Vagina (tissue), 2 donors: ENCODE measurements at regions not wholly inside any gene's neighbourhood (a gene's known extent, or its start where the extent isn't known, plus 50 kb on each side); places are given as distances from the start of the nearest gene placed in this dataset.

Experiments used
- DNase-seq, 2 donors: peaks; one replicate each; pipeline ENCODE4 v3.0.0-alpha.2; 2017; ENCODE audit errors: extremely low spot score in 2 of 2
- H3K27ac ChIP-seq: fragments of 200-600 bp; sonication (generic); one replicate; pipeline ENCODE4 v1.5.1; 2019
- H3K27me3 ChIP-seq: fragments of 200-600 bp; sonication (generic); one replicate; pipeline ENCODE4 v1.5.1; 2019
- H3K36me3 ChIP-seq, 2 donors: fragments of 200-600 bp; sonication (generic); one replicate each; pipeline ENCODE4 v1.5.1; 2017 to 2019
- H3K4me1 ChIP-seq: fragments of 200-600 bp; sonication (generic); one replicate; pipeline ENCODE4 v1.5.1; 2019
- H3K4me3 ChIP-seq, 2 donors: fragments of 200-600 bp; sonication (generic); 1 replicate in 1 of 2; 2 replicates in 1 of 2; pipeline ENCODE4 v1.5.1; 2016 to 2019
- H3K9me3 ChIP-seq: fragments of 200-600 bp; sonication (generic); one replicate; pipeline ENCODE4 v1.5.1; 2019
- CTCF ChIP-seq, 3 experiments: fragments of 450-650 bp in 2 of 3; fragments of 200-600 bp in 1 of 3; sonication (generic) in 1 of 3; IDR thresholded peaks; one replicate each; pipeline ENCODE4 v1.5.1; 2017 to 2019; ENCODE audit warnings: antibody characterized with exemption in 3 of 3, mild to moderate bottlenecking in 2 of 3, moderate library complexity in 2 of 3
- POLR2A ChIP-seq, 2 donors: fragments of 450-650 bp; IDR thresholded peaks; one replicate each; pipeline ENCODE4 v1.6.1; 2017; ENCODE audit warnings: antibody characterized with exemption in 2 of 2, mild to moderate bottlenecking in 2 of 2, moderate library complexity in 2 of 2
- POLR2AphosphoS5 ChIP-seq, 2 donors: sonication (generic); formaldehyde crosslinking; IDR thresholded peaks; one replicate each; pipeline ENCODE4 v1.9.0; 2017; ENCODE audit warnings: antibody characterized with exemption in 2 of 2, mild to moderate bottlenecking in 2 of 2, low read depth in 1 of 2; ENCODE audit not compliant: insufficient read depth in 1 of 2
- intact Hi-C: fragments of 100-400 bp; cut with DNase I; formaldehyde crosslinking; loops from one replicate; pipeline ENCODE4 v1.15.1; 2023

- H3K36me3 ChIP-seq = no peaks in the 10 kb centered on the region
- H3K4me1 ChIP-seq = no peaks in the 10 kb centered on the region
- DNase-seq = no peak
- intact Hi-C loops = no loop called here
- H3K27ac ChIP-seq = no peak overlapping the region
- no peaks in the 10 kb centered on the region for H3K9me3 ChIP-seq
- no peak overlapping the region for H3K4me3 ChIP-seq
- no peak for TF ChIP-seq CTCF (IDR thresholded peaks at IDR 0.05)
- no peak for TF ChIP-seq POLR2A (IDR thresholded peaks at IDR 0.05)
- TF ChIP-seq POLR2AphosphoS5 (IDR thresholded peaks at IDR 0.05; ENCODE audit: insufficient read depth in 1 of 2, low read depth in 1 of 2) = no peak
- H3K27me3 ChIP-seq = no peaks in the 10 kb centered on the region
Measured at GRCh38 chr21:22554690-22555316, 1556.6 kb downstream of the NCAM2 start.

- TF ChIP-seq POLR2A (IDR thresholded peaks at IDR 0.05) (no peak), CTCF (IDR thresholded peaks at IDR 0.05) (no peak), POLR2AphosphoS5 (IDR thresholded peaks at IDR 0.05; ENCODE audit: insufficient read depth in 1 of 2, low read depth in 1 of 2) (no peak)
- intact Hi-C loops = no loop called here
- no peak overlapping the region for H3K4me3 ChIP-seq
- H3K27me3 ChIP-seq = no peaks in the 10 kb centered on the region
- H3K4me1 ChIP-seq = no peaks in the 10 kb centered on the region
- no peaks in the 10 kb centered on the region for H3K9me3 ChIP-seq
- H3K27ac ChIP-seq = no peak overlapping the region
- no peak for DNase-seq
- H3K36me3 ChIP-seq = no peaks in the 10 kb centered on the region
Measured at GRCh38 chr21:22556829-22557228, 1558.6 kb downstream of the NCAM2 start.

GRCh38 chr21:22561946-22562345 is 1563.7 kb downstream of the NCAM2 start:
- no peak overlapping the region for H3K27ac ChIP-seq
- H3K27me3 ChIP-seq = no peaks in the 10 kb centered on the region
- intact Hi-C loops = no loop called here
- H3K4me3 ChIP-seq = no peak overlapping the region
- no peak for TF ChIP-seq POLR2AphosphoS5 (IDR thresholded peaks at IDR 0.05; ENCODE audit: insufficient read depth in 1 of 2, low read depth in 1 of 2)
- TF ChIP-seq POLR2A (IDR thresholded peaks at IDR 0.05) = no peak
- no peak for TF ChIP-seq CTCF (IDR thresholded peaks at IDR 0.05)
- no peaks in the 10 kb centered on the region for H3K9me3 ChIP-seq
- no peak for DNase-seq
- no peaks in the 10 kb centered on the region for H3K4me1 ChIP-seq
- no peaks in the 10 kb centered on the region for H3K36me3 ChIP-seq

- Histone ChIP-seq H3K27ac (no peak overlapping the region), H3K36me3 (no peaks in the 10 kb centered on the region), H3K9me3 (no peaks in the 10 kb centered on the region), H3K4me1 (no peaks in the 10 kb centered on the region), H3K4me3 (no peak overlapping the region), H3K27me3 (no peaks in the 10 kb centered on the region)
- no peak for DNase-seq
- intact Hi-C loops = no loop called here
- TF ChIP-seq POLR2AphosphoS5 (IDR thresholded peaks at IDR 0.05; ENCODE audit: insufficient read depth in 1 of 2, low read depth in 1 of 2) (no peak), CTCF (IDR thresholded peaks at IDR 0.05) (no peak), POLR2A (IDR thresholded peaks at IDR 0.05) (no peak)
Measured at GRCh38 chr21:22573834-22574233, 1575.6 kb downstream of the NCAM2 start.

- no peaks in the 10 kb centered on the region for H3K27me3 ChIP-seq
- no peak overlapping the region for H3K27ac ChIP-seq
- H3K9me3 ChIP-seq = no peaks in the 10 kb centered on the region
- no peaks in the 10 kb centered on the region for H3K4me1 ChIP-seq
- intact Hi-C loops = no loop called here
- no peak for TF ChIP-seq POLR2A (IDR thresholded peaks at IDR 0.05)
- TF ChIP-seq CTCF (IDR thresholded peaks at IDR 0.05) = no peak
- no peak for TF ChIP-seq POLR2AphosphoS5 (IDR thresholded peaks at IDR 0.05; ENCODE audit: insufficient read depth in 1 of 2, low read depth in 1 of 2)
- no peak for DNase-seq
- no peaks in the 10 kb centered on the region for H3K36me3 ChIP-seq
- no peak overlapping the region for H3K4me3 ChIP-seq
Measured at GRCh38 chr21:22575165-22575584, 1577.0 kb downstream of the NCAM2 start.
